IMR-90 (cell line): ENCODE measurements at regions not wholly inside any gene's neighbourhood (a gene's known extent, or its start where the extent isn't known, plus 50 kb on each side); places are given as distances from the start of the nearest gene placed in this dataset.

Source experiments
- ATAC-seq: fragments of 200-7000 bp; cut with Tn5 transposase; 2 replicates; pipeline ENCODE4 v1.9.1; 2020; ENCODE audit warnings: low read depth, mild to moderate bottlenecking, moderate library complexity
- BruUV-seq: library from RNA; stranded (reverse); fragments of 400-500 nt; replicated peaks from 2 replicates; lab custom pipeline; 2021; lab: Mats Ljungman, UMichigan
- CTCF ChIA-PET: fragments of 300-600 bp; formaldehyde crosslinking; extraction: SDS; loops from one replicate; lab custom pipeline; 2021; ENCODE audit warnings: antibody characterized with exemption; lab: Yijun Ruan, JAX
- POLR2A ChIA-PET: fragments of 300-600 bp; sonication (Branson Sonifier 250); formaldehyde crosslinking; loops from one replicate; lab custom pipeline; 2022; ENCODE audit warnings: antibody characterized with exemption; ENCODE audit not compliant: unreplicated experiment; lab: Charles Lee
- DNase-seq: peaks from one replicate; pipeline ENCODE4 v3.0.0; 2013
- H2AFZ ChIP-seq: replicated peaks from 2 replicates; pipeline ENCODE3; 2013; ENCODE audit warnings: low read length, mild to moderate bottlenecking; ENCODE audit not compliant: poor library complexity
- H2AK5ac ChIP-seq: 2 replicates; pipeline ENCODE4 v1.6.1; 2013; ENCODE audit warnings: low read depth, low read length, inconsistent platforms
- H2AK9ac ChIP-seq: replicated peaks from 2 replicates; pipeline ENCODE3; 2013; ENCODE audit warnings: mild to moderate bottlenecking, low read depth, low read length, moderate library complexity; ENCODE audit not compliant: poor library complexity
- H2BK120ac ChIP-seq: 2 replicates; pipeline ENCODE4 v1.6.1; 2013; ENCODE audit warnings: low read depth, low read length, inconsistent platforms
- H2BK15ac ChIP-seq: 3 replicates; pipeline ENCODE4 v1.6.1; 2013; ENCODE audit warnings: low read depth, low read length, inconsistent platforms
- H2BK20ac ChIP-seq: 2 replicates; pipeline ENCODE4 v1.6.1; 2013; ENCODE audit warnings: low read depth, mild to moderate bottlenecking, inconsistent platforms, low read length, moderate library complexity
- H2BK5ac ChIP-seq: 2 replicates; pipeline ENCODE4 v1.6.1; 2013; ENCODE audit warnings: mild to moderate bottlenecking, low read depth, low read length, inconsistent platforms; ENCODE audit not compliant: poor library complexity, severe bottlenecking
- H3K14ac ChIP-seq: replicated peaks from 2 replicates; pipeline ENCODE4 v1.6.1; 2013; ENCODE audit warnings: low read depth, low read length, inconsistent platforms
- H3K18ac ChIP-seq: 2 replicates; pipeline ENCODE4 v1.6.1; 2013; ENCODE audit warnings: low read depth, low read length, control low read depth
- H3K23ac ChIP-seq: 2 replicates; pipeline ENCODE4 v1.6.1; 2013; ENCODE audit warnings: low read depth, low read length, inconsistent platforms
- H3K27ac ChIP-seq: 2 replicates; pipeline ENCODE4 v1.5.1; 2013; ENCODE audit warnings: mild to moderate bottlenecking, control low read depth, low read length; ENCODE audit not compliant: insufficient read depth
- H3K27me3 ChIP-seq: 2 replicates; pipeline ENCODE4 v1.6.1; 2013; ENCODE audit warnings: low read length; ENCODE audit not compliant: control insufficient read depth, insufficient read depth
- H3K36me3 ChIP-seq: 2 replicates; pipeline ENCODE4 v1.6.1; 2013; ENCODE audit warnings: low read length, mixed read lengths; ENCODE audit not compliant: control insufficient read depth, insufficient read depth
- H3K4ac ChIP-seq: 2 replicates; pipeline ENCODE4 v1.6.1; 2013; ENCODE audit warnings: low read depth, low read length, inconsistent platforms
- H3K4me1 ChIP-seq: 2 replicates; pipeline ENCODE4 v1.6.1; 2013; ENCODE audit warnings: low read length, mixed read lengths; ENCODE audit not compliant: control insufficient read depth, insufficient read depth
- H3K4me2 ChIP-seq: 2 replicates; pipeline ENCODE4 v1.6.1; 2013; ENCODE audit warnings: low read depth, mild to moderate bottlenecking, control low read depth, low read length, moderate library complexity
- H3K4me3 ChIP-seq: 2 replicates; pipeline ENCODE4 v1.5.1; 2013; ENCODE audit warnings: low read depth, mild to moderate bottlenecking, control low read depth, low read length, moderate library complexity; ENCODE audit not compliant: insufficient read depth
- H3K56ac ChIP-seq: 2 replicates; pipeline ENCODE4 v1.6.1; 2013; ENCODE audit warnings: low read length, inconsistent platforms; ENCODE audit not compliant: insufficient read depth; ENCODE audit errors: extremely low read depth
- H3K79me1 ChIP-seq, 2 experiments: 2 replicates each; pipeline ENCODE4 v1.6.1; 2013; ENCODE audit warnings: low read length in 2 of 2, inconsistent platforms in 1 of 2, low read depth in 1 of 2
- H3K9ac ChIP-seq: 2 replicates; pipeline ENCODE4 v1.6.1; 2013; ENCODE audit warnings: low read depth, low read length, control low read depth
- H3K9me1 ChIP-seq: 2 replicates; pipeline ENCODE4 v1.6.1; 2013; ENCODE audit warnings: low read length, inconsistent platforms; ENCODE audit not compliant: insufficient read depth
- H3K9me3 ChIP-seq: 2 replicates; pipeline ENCODE4 v1.6.1; 2013; ENCODE audit warnings: low read length; ENCODE audit not compliant: control insufficient read depth, insufficient read depth
- H4K20me1 ChIP-seq: 2 replicates; pipeline ENCODE4 v1.6.1; 2013; ENCODE audit warnings: low read length, inconsistent platforms; ENCODE audit not compliant: insufficient read depth
- H4K5ac ChIP-seq: 2 replicates; pipeline ENCODE4 v1.6.1; 2013; ENCODE audit warnings: mild to moderate bottlenecking, low read depth, low read length, control low read depth
- H4K8ac ChIP-seq, 2 experiments: 2 replicates each; pipeline ENCODE4 v1.6.1; 2013; ENCODE audit warnings: low read depth in 2 of 2, low read length in 2 of 2, control low read depth in 1 of 2, inconsistent platforms in 1 of 2
- H4K91ac ChIP-seq: 2 replicates; pipeline ENCODE4 v1.6.1; 2013; ENCODE audit warnings: low read depth, low read length, inconsistent platforms; ENCODE audit not compliant: insufficient read depth
- CEBPB ChIP-seq: IDR thresholded peaks from 2 replicates; pipeline ENCODE4 v1.6.1; 2012; ENCODE audit warnings: low read depth, low read length, improper control_type of control experiment
- MAFK ChIP-seq: IDR thresholded peaks from 2 replicates; pipeline ENCODE4 v1.6.1; 2012; ENCODE audit warnings: low read depth, low read length, improper control_type of control experiment
- NFE2L2 ChIP-seq: fragments of 150-350 bp; IDR thresholded peaks from 2 replicates; pipeline ENCODE4 v1.6.1; 2016; ENCODE audit warnings: low read depth, mild to moderate bottlenecking, low read length
- POLR2A ChIP-seq: IDR thresholded peaks from 2 replicates; pipeline ENCODE4 v1.6.1; 2012; ENCODE audit warnings: mild to moderate bottlenecking, low read depth, low read length
- RCOR1 ChIP-seq: IDR thresholded peaks from 2 replicates; pipeline ENCODE4 v1.6.1; 2012; ENCODE audit warnings: mild to moderate bottlenecking, low read length, improper control_type of control experiment; ENCODE audit not compliant: insufficient replicate concordance
- RFX5 ChIP-seq: IDR thresholded peaks from 2 replicates; pipeline ENCODE4 v1.8.0; 2012; ENCODE audit warnings: low read depth, mild to moderate bottlenecking, low read length, moderate library complexity
- WGBS, 2 experiments: methylation state at CpG; one replicate each; pipeline versions ENCODE4 v1.1.5 to v1.1.7; 2013; ENCODE audit warnings: missing lambda C conversion rate in 2 of 2; ENCODE audit not compliant: insufficient read length in 1 of 2; ENCODE audit errors: extremely low coverage in 2 of 2; 5-methylcytosine and 5-hydroxymethylcytosine counted together
- dilution Hi-C: fragments of 300-500 bp; cut with HindIII; formaldehyde crosslinking; loops from one replicate; pipeline ENCODE4 v1.14.3; 2018; ENCODE audit warnings: low sequenced_read_pairs; ENCODE audit not compliant: unreplicated experiment
- in situ Hi-C: fragments of 300-500 bp; cut with MboI; formaldehyde crosslinking; loops from 3 replicates; pipeline ENCODE4 v1.14.3; 2019; ENCODE audit warnings: low sequenced_read_pairs, inconsistent platforms, mixed read lengths
- intact Hi-C: fragments of 100-400 bp; cut with micrococcal nuclease; formaldehyde crosslinking; loops from 2 replicates; pipeline ENCODE4 v1.10.0; 2022

GRCh38 chrX:82528525-82528924 lies 979.6 kb upstream of the POU3F4 start:
- Histone ChIP-seq H3K9ac (no peak overlapping the region), H4K91ac (no peak overlapping the region), H4K20me1 (no peaks in the 10 kb centered on the region), H3K4me2 (no peak overlapping the region), H3K23ac (no peak overlapping the region), H3K4ac (no peak overlapping the region), H3K4me1 (no peaks in the 10 kb centered on the region), H3K9me3 (no peaks in the 10 kb centered on the region; the same call in 1 of the 2 replicates), H3K36me3 (no peaks in the 10 kb centered on the region), H3K4me3 (no peak overlapping the region), H3K27ac (no peak overlapping the region), H2BK15ac (no peak overlapping the region), H3K18ac (no peak overlapping the region), H2AK5ac (no peak overlapping the region), H3K14ac (no peak overlapping the region), H2BK20ac (no peak overlapping the region), H2AK9ac (no peak overlapping the region), H2BK120ac (no peak overlapping the region), H2BK5ac (no peak overlapping the region), H4K5ac (no peak overlapping the region), H3K79me1 (no peaks in the 10 kb centered on the region), H3K9me1 (no peaks in the 10 kb centered on the region), H3K27me3 (no peaks in the 10 kb centered on the region), H3K56ac (no peak overlapping the region), H4K8ac (no peak overlapping the region), H2AFZ (no peak overlapping the region)
- intact Hi-C loops = loop anchor here (5.0 kb wide), 1 partner anchor 1596 kb away; no protein-coding TSS in a partner anchor
- no TSS peak for BruUV-seq
- CTCF ChIA-PET = no interaction called here
- DNase-seq (no peak), ATAC-seq (no peak)
- dilution Hi-C loops = no loop called here
- POLR2A ChIA-PET = no interaction called here
- no CpG with 5 or more reads among the region's 1 CpG for WGBS, 2 experiments
- TF ChIP-seq CEBPB (no peak), NFE2L2 (no peak), RCOR1 (no peak), POLR2A (no peak), RFX5 (no peak), MAFK (peak; percentile 55; the same call in 1 of the 2 replicates)
- in situ Hi-C loops = no loop called here
